HG03342 (cell line): ENCODE measurements at regions not wholly inside any gene's neighbourhood (a gene's known extent, or its start where the extent isn't known, plus 50 kb on each side); places are given as distances from the start of the nearest gene placed in this dataset.
A peak's percentile ranks its signal among the peaks of the same experiment; 100 is the strongest.

Experiments
- ATAC-seq: cut with Tn5 transposase; IDR thresholded peaks from one replicate; pipeline ENCODE4 v1.9.1; 2021; ENCODE audit warnings: mild to moderate bottlenecking, moderate library complexity; ENCODE audit not compliant: unreplicated experiment

DNA sequence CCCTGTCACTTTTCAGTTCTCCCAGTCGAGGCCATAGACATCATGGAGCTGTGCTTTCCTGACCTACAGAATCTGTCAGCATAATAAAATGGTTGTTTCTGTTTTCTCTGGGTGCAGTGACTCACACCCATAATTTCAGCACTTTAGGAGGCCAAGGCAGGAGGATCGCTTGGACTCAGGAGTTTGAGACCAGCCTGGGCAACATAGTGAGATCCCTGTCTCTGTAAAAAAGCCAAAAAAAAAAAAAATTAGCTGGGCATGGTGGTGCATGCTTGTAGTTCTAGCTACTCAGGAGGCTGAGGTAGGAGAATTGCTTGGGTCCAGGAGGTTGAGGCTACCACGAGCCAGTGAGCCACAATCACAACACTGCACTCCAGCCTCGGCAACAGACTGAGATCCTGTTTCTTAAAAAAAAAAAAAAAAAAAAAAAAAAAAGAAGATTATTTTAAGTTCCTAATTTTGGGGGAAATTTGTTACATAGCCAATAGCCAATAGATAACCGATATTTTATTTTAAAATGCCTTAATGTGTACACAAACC, 196.2 kb downstream of the ADSS2 start:
- ATAC-seq, result no peak

DNA sequence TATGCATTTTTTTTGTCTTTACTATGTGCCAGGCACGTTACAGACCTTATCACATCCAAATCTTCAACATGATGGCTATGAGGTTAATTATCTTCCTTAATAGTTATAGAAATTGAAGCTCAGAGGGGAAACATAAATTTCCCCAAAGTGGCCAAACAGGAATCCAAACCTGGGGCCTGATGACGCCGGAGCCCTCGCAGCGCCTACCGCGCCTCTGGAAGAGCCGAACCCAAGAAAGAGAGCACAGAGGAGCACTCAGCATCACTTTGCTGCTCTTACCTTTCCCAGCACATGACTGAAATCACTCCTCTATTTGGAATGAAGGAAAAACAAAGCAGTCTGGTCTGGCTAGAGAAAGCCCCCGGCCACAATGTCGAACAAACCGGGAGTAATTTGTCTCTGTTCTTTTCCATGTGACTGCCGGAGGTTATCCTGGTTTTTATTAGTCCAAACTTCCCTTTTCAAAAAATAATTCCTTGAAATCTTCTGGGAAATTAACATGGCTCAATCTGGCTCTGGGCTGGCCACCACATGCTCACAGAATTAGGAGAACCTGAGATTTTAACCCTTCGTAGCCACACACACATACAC, 195.5 kb downstream of the ADSS2 start:
- no peak for ATAC-seq

DNA sequence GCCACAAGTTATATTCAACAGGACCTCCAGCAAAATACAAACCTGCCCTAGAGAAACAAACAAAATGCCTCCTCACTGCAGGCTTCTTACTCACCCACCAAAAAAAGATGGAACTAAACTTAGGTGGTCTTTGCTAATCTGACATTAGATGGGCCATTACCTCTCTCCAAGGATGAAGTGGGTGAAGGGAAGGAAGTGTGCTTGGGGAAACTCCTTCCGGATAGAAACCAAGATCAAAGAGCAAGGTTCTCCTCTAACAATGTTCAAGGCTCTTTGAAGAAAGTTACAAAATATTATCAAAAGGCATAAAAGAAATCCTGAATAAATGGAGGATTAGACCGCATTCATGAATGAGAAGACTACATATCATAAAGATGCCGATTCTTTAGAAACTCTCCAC, 187.5 kb downstream of the ADSS2 start:
- ATAC-seq, result no peak

DNA sequence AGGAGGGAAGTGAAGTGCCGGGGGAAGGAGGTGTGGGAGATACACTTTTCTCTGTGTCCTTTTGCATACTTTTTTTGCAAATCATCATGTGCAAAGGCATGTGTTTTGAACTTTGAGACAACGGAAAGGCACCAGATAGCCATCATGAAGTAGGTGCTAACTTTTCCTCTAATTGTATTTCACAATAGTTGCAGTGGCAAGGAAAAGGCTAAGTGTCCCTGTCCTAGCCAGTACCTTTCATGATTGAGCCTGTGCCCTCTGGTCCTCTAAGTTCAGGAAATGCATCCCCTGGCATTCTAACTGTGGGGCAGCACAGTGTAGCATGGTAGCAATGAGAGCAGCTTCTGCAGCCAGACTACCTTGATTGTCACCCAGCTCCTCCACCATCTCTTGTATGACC, 186.2 kb downstream of the ADSS2 start:
- ATAC-seq, result no peak

DNA sequence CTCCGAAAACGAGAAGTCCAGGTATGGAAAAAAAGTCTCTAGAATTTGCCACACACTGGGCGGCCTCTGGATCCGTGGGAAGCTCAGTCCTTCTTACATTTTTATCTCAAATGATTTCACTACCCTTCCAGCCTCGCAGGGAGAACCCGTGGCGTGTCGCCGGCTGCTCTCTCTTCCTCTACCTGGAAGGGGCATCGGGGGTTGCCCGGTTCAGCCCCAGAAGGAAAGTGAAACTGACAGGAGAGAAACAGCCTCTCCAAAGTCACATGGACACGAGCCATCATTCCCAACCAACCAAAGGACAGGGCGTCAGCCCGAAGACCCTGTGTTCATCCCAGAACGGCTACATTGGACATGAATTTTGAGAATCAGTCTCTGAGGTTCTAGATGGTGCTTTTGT, 182.5 kb downstream of the ADSS2 start:
- ATAC-seq, result no peak

DNA sequence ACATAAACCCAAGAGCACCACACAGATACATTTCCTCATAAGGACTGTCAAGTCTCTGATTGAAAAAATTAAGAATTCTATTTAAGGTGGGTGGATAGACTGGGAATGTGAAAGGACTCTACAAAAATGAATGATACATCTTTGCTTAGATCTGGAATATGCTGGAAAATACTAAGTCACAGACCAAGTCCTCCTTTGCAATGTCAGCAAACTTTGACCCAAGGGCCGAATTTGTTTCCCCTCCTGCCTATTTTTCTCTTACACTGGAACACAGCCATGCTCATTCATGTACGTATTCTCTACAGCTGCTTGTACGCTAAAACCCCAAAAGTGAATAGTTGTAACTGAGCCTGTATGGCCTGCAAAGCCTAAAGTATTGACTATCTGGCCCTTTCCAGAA, 180.7 kb downstream of the ADSS2 start:
- ATAC-seq, result no peak

DNA sequence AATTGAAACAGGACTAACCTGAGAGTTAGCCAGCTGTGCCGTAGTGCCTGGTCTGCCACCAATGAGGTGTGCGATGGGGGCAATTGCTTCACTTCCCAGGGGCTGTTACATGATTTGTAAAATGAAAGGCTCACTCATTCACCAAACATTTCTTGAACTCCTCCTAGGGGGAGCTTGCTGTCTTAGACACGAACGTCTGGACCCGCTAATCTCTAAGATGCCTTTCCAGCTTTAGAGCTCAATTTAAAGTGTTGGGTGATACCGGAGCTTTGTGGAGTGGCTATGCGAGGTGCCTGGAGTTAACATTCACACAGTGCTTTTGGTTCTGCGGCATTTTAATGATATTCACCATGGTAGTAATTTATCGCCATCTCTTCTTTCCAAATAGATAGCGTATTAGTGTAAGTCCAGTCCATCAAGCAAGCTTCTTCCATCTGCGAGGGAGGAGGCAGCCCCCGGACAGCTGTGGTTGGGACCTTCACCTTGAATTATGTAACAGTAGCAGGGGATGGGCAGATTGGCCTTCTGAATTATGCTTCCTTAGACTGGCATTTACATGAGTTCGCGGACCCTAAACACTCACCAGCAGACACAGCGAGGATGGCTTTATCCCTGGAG, 179.9 kb downstream of the ADSS2 start:
- no peak for ATAC-seq

DNA sequence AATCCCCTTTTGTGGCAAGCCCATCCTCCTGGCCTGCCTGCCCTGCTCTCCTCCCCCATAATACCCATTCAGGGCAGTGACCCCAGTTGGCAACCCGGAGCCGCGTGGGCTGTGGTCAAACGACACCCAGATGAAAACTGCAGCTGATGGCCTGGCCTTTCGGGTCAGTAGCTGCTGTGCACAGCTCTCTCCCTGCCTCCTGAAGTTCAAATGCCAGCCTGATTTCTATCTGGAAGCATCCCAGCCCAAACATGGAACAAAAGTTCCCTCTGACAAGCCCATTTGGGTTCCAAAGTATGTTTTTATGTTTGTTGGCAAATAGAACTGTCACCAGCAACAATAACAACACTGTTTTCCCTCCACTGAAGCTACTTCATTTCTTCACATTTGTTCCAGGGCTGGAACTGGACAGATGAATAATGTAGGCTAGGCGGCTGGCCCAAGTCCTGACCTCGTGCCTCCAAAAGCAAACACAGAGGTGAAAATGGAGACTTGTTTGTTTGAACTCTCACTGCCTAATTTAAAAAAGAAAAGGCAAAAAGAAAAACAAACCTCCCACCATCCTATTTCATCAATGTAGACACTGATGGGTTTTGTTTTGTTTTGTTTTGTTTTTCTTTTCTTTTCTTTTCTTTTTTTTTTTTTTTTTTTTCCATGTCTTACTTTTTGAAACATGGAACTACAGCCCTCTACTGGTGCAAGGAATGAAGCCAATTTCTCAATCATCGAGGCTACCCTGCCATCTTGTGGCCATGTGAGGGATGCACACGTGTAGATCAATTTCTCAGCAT, 179.0 kb downstream of the ADSS2 start:
- ATAC-seq, result peak; percentile 89

DNA sequence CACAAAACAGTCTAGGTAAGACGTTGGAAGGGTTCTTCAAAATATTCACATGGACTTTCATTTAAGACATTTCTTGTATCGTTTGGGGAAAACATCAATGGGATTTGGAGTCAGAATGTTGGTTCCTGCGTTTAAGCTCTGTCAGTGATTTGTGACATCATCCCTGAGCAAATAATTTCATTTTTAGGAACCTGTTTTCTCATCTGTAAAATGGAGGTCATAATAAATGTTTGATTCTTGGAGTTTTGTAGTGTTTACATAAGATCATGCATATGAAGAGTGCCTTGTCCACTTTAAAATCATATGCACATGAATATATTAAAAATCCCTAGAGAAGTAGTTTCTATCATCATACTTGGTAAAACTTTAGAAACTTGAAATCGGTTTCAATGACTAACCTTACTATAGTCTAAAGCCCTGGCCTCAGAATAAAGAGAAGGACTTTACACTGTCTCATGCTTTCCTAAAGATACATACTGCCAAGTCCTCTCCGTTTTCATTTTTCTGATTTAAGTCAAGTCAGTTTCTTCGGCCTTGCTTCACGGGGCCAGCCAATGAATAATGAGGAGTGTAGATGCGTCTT, 178.4 kb downstream of the ADSS2 start:
- no peak for ATAC-seq

DNA sequence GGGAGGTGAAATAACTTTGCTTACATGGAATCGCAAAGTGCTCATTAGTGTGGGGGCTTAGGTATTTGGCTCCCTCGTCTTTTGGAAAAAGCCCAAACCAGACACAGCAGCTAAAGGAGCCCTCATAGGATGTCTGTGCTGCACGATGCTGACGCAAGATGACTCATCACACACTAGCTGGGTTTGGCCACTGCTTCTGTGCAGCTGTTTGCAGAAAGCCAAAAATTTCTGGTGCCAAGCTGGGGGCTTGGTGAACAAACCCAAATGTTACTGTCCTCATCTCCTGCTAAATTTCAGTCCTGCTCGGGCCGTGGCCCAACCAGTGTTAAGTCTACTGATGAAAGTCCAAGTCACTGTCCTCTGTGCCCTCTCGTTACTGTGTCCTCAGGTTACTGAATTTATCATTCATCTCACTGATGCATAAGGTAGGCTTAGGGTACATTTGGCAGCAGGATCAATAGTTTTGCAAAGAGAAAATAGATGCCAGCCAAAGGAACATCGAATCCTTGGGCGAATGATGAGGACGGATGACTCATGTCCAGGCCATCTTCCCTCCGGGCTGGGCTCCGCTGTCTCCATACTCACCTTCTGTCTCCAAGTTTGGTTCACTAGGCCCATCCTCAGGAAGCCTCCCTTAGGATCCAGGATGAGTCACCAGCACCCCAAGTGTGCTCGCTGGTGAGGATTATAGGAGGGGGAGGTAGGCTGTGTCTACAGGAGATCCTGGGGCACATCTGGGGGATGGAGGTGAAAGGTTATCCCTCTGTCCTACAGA, 177.7 kb downstream of the ADSS2 start:
- no peak for ATAC-seq

DNA sequence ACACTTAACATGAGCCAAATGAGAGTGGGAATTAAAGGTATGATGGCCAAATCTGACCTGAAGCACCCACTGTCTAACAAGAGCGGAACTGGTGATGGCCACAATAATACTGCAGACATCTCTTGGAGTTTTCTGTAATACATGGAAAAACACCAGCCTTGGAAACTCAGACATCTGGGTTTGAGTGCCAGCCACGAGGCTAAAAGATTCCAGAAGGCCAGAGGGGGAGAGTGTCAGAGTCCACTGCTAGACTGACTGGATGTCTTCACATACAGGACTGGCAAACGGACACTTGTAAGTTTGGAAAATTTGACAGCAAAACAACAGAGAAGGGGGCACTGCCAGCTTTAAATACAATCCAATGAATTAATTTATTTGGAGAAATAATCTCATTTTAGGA, 175.1 kb downstream of the ADSS2 start:
- ATAC-seq, result no peak

DNA sequence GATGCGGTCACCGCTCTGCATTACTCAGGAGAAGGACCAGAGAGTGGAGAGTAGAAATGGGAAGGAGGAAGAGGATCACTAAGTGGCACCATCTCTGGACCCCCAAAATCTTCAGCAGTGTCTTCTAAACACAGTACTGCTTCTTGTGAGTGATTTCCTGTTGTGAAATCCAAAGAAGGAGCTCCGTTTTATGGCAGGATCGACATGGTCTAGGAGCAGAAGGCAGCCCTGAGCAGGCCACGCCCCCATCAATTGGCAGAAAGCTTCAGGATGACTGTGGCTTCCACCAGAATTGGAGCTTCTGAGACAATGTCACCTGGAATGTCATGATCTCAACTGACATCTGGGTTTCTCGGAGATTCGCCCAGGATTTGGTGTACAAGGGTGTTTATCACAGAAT, 171.5 kb downstream of the ADSS2 start:
- ATAC-seq, result no peak

DNA sequence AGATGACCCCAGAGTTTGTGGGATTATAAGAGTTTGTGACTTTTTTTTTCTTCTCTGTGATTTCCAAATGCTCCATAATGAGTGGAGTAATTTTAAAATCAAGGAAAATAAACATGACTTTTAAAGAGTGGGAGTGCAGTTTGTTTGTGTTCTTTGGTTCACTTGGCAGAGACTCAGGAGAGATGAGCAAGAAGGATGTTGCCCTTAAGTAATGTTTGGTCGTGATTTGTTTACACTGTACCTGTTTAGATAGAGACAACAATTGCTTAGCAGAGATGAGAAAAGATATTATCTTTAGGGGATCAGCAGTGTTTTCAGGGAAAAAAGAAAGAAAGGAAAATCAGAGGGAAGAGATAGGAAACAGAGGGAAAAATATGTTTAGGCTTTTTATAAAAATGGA, 170.8 kb downstream of the ADSS2 start:
- ATAC-seq, result no peak

DNA sequence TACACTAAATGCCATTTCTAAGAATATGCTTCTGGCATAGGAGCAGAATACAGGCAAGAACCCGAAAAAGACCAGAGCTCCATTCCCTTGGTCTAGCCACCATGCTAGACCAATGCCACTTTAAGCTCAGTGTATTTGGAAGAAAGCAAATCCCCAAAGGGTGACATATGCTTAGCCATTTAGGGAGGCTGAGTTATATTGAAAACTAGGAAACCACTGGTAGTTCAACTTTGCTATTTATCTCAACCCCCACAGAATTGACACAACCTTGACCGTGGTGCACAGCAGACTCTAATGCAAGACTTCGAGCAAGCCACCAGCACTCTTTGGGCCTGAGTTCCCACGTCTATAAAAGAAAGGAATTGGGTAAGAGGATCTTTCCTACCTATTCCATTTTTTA, 167.9 kb downstream of the ADSS2 start:
- ATAC-seq, result no peak

DNA sequence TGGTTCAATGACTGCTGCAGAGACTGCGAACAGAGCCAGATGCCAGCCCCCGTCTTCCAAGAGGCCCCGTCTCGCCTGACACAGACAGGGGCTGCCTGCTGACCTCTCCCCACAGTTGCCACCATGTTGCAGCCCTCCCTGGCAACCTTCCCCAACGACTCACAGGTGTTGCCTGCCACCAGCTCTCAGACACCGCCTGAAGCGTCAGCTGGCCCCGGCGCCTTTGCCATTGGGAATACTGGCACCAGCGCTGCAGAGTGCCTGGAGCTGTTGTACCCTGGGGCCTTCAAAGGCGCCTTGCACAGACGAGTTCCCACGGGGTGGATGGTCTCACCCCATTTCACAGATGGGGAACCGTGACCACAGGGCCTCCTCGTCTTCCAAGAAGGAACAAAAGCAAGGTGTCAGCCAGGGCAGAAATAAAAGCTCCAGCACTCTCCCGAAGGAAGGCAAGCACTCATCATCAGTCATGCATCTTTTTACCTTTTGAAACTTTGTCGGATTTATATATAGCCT, 167.0 kb downstream of the ADSS2 start:
- no peak for ATAC-seq

DNA sequence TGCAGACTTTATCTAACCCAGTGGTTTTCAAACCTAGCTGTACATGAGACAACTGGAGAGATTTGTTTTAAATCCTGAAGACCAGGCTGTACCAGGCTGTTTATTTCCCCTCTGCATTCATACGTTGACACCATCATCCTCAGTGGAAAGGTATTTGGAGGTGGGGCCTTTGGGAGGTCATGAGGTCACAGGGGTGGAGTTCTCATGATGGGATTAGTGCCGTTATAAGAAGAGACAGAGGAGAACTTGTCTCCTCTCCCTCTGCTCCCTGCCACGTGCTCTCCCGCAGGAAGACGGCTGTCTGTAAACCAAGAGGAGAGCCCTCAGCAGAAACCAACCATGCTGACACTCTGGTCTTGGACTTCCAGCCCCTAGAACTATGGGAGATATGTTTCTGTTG, 165.4 kb downstream of the ADSS2 start:
- no peak for ATAC-seq

DNA sequence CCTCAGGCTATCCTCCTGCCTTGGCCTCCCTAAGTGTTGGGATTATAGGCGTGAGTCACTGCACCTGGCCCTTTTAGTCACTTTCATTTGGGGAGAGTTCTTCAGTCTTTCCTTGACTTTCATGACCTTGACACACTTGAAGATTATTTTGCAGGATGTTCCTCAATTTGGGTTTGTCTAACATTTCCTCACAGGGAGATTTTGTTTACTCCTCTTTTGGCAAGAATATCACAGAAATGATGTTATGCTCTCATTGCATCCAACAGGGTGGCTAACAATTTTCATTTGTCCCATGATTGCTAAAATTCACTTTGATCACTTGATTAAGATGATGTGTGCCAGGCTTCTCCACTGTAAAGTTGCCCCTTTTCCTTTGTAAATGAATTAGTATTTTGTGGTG, 164.0 kb downstream of the ADSS2 start:
- ATAC-seq, result no peak

DNA sequence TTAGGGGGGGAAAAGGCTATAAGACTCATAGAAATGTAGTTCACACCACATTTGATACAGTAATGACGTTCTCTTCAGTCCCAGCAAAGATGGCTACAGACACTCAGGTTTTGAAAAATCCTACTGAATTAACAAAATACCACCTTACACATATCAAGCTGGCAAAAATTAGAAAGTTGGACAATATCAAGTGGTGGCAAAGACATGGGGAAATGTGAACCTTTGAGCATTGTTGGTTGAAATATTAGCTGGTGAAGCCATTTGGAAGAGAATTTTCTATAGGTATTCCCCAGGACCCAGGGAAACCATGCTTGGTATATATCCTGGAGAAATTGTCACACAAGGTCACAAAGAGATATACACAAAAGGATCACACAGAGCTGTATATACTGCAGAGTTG, 163.0 kb downstream of the ADSS2 start:
- ATAC-seq, result no peak

DNA sequence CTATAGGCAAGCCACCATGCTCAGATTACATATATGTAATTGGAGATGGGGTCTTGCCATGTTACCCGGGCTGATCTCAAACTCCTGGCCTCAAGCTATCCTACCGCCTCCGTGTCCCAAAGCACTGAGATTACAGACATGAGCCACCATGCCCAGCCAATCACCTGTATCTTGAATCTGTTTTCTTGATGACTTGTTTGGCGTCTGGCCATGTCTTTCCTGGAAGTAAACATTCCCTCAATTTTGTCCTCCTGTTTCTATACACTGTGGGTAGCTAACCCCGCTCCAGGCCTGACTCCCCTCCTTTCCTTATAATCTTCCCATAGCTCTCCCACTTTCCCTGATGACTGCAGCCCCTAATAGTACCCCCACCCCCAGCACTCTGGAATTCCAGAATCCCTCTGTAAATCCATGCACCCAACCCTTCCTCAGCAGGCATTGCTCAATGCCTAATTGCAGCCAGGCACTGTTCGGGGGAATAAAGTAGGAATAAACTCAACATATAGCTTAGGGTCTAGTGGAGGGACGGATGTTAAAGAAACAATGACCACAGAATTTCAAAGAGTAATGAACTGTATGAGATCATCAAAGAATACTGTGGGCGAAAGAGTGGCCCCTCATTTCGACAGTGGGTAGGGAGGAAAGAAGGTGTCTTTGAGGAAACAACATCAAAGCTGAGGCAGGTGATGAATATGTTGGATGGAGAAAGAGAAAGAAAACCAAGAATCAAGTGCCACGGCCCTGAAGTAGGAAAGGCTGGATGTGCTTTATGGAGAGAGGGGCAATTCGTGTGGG, 161.5 kb downstream of the ADSS2 start:
- ATAC-seq, result no peak
